HG02759 (cell line): ENCODE measurements at regions not wholly inside any gene's neighbourhood (a gene's known extent, or its start where the extent isn't known, plus 50 kb on each side); places are given as distances from the start of the nearest gene placed in this dataset.
A peak's percentile ranks its signal among the peaks of the same experiment; 100 is the strongest.

ENCODE experiments used
- ATAC-seq: cut with Tn5 transposase; IDR thresholded peaks from one replicate; pipeline ENCODE4 v1.9.1; 2021; ENCODE audit warnings: mild to moderate bottlenecking, moderate library complexity; ENCODE audit not compliant: unreplicated experiment

- ATAC-seq, result no peak
Observed at GRCh38 chr6:139777202-139777970, 402.9 kb upstream of the CITED2 start.

- ATAC-seq, result no peak
Observed at GRCh38 chr6:139776041-139776440, 401.6 kb upstream of the CITED2 start.

GRCh38 chr6:139768196-139768595, 393.7 kb upstream of the CITED2 start:
- no peak for ATAC-seq

GRCh38 chr6:139766796-139767195, 392.3 kb upstream of the CITED2 start:
- ATAC-seq, result no peak

GRCh38 chr6:139765825-139766285, 391.4 kb upstream of the CITED2 start:
- no peak for ATAC-seq

GRCh38 chr6:139764498-139764986, 390.1 kb upstream of the CITED2 start:
- ATAC-seq, result peak; percentile 87

- no peak for ATAC-seq
Observed at GRCh38 chr6:139763468-139764210, 389.2 kb upstream of the CITED2 start.

GRCh38 chr6:139762587-139763031, 388.2 kb upstream of the CITED2 start:
- ATAC-seq, result peak; percentile 43

GRCh38 chr6:139760128-139760527, 385.7 kb upstream of the CITED2 start:
- no peak for ATAC-seq

- no peak for ATAC-seq
Observed at GRCh38 chr6:139759086-139759485, 384.6 kb upstream of the CITED2 start.

- ATAC-seq, result no peak
Observed at GRCh38 chr6:139758209-139758611, 383.8 kb upstream of the CITED2 start.

- no peak for ATAC-seq
Observed at GRCh38 chr6:139757784-139758183, 383.3 kb upstream of the CITED2 start.

GRCh38 chr6:139756381-139756780, 381.9 kb upstream of the CITED2 start:
- no peak for ATAC-seq

GRCh38 chr6:139754898-139755775, 380.7 kb upstream of the CITED2 start:
- ATAC-seq, result no peak

GRCh38 chr6:139753198-139753861, 378.9 kb upstream of the CITED2 start:
- ATAC-seq, result no peak

GRCh38 chr6:139752086-139752485, 377.6 kb upstream of the CITED2 start:
- no peak for ATAC-seq

GRCh38 chr6:139751179-139751578, 376.7 kb upstream of the CITED2 start:
- no peak for ATAC-seq

GRCh38 chr6:139748353-139749146, 374.1 kb upstream of the CITED2 start:
- ATAC-seq, result no peak

- ATAC-seq, result no peak
Observed at GRCh38 chr6:139747154-139747553, 372.7 kb upstream of the CITED2 start.

- ATAC-seq, result no peak
Observed at GRCh38 chr6:139744891-139745290, 370.4 kb upstream of the CITED2 start.
